Activated CD8-positive, alpha-beta T cell treated with anti-CD3 and anti-CD28 coated beads, Interleukin-2, amount 10 ng/mL, durations not matched to agents 7 days and 5 days (primary cell): ENCODE measurements at regions not wholly inside any gene's neighbourhood (a gene's known extent, or its start where the extent isn't known, plus 50 kb on each side); places are given as distances from the start of the nearest gene placed in this dataset.
"Not testable (repeated sequence)": the region's sequence is repeated elsewhere in the genome, so short reads cannot be mapped to it uniquely, and the experiment has no call there.

ENCODE experiments used
- ATAC-seq: fragments of 150-1000 bp; cut with Tn5 transposase; one replicate; pipeline ENCODE4 v1.10.0; 2021; ENCODE audit warnings: moderate library complexity
- CTCF ChIA-PET: fragments of 350-600 bp; sonication (Branson Sonifier 250); formaldehyde crosslinking; loops from one replicate; lab custom pipeline; 2021; ENCODE audit warnings: antibody characterized with exemption; lab: Charles Lee
- POLR2A ChIA-PET: fragments of 350-600 bp; sonication (Branson Sonifier 250); formaldehyde crosslinking; loops from one replicate; lab custom pipeline; 2021; ENCODE audit warnings: antibody characterized with exemption; lab: Charles Lee
- DNase-seq: peaks from one replicate; pipeline ENCODE4 v3.0.0-alpha.2; 2020
- H3K27ac Mint-ChIP-seq: one replicate; pipeline ENCODE4 v1.8.0; 2021; ENCODE audit warnings: mild to moderate bottlenecking, mixed read lengths
- H3K27me3 Mint-ChIP-seq: one replicate; pipeline ENCODE4 v1.8.0; 2021; ENCODE audit warnings: low read depth, mixed read lengths
- H3K36me3 Mint-ChIP-seq: one replicate; pipeline ENCODE4 v1.8.0; 2021; ENCODE audit warnings: low read depth, mixed read lengths
- H3K4me1 Mint-ChIP-seq: one replicate; pipeline ENCODE4 v1.8.0; 2021; ENCODE audit warnings: low read depth, mixed read lengths
- H3K4me3 Mint-ChIP-seq: one replicate; pipeline ENCODE4 v1.8.0; 2021; ENCODE audit warnings: mild to moderate bottlenecking, mixed read lengths
- H3K9me3 Mint-ChIP-seq: one replicate; pipeline ENCODE4 v1.8.0; 2022; ENCODE audit warnings: mixed read lengths; ENCODE audit not compliant: insufficient read depth

GRCh38 chr11:134856056-134856971, 444.3 kb upstream of the B3GAT1 start:
- H3K9me3 Mint-ChIP-seq = no peaks in the 10 kb centered on the region
- H3K27me3 Mint-ChIP-seq = peaks cover 2% of the 10 kb centered on the region
- H3K4me1 Mint-ChIP-seq = no peaks in the 10 kb centered on the region
- ATAC-seq = no peak
- DNase-seq = no peak
- ChIA-PET POLR2A (no interaction called here), CTCF (no interaction called here)
- no peak overlapping the region for H3K4me3 Mint-ChIP-seq
- H3K36me3 Mint-ChIP-seq = no peaks in the 10 kb centered on the region
- no peak overlapping the region for H3K27ac Mint-ChIP-seq

GRCh38 chr11:134853992-134854991, 442.2 kb upstream of the B3GAT1 start:
- no peak overlapping the region for H3K4me3 Mint-ChIP-seq
- ChIA-PET POLR2A (no interaction called here), CTCF (interaction anchor here (0.6 kb wide), 1 partner anchor 15 kb away, joined by 3 read pairs; no protein-coding TSS in a partner anchor)
- peaks cover 4% of the 10 kb centered on the region for H3K27me3 Mint-ChIP-seq
- no peak for DNase-seq
- H3K9me3 Mint-ChIP-seq = no peaks in the 10 kb centered on the region
- ATAC-seq = no peak
- no peak overlapping the region for H3K27ac Mint-ChIP-seq
- H3K4me1 Mint-ChIP-seq = no peaks in the 10 kb centered on the region
- H3K36me3 Mint-ChIP-seq = no peaks in the 10 kb centered on the region

DNA sequence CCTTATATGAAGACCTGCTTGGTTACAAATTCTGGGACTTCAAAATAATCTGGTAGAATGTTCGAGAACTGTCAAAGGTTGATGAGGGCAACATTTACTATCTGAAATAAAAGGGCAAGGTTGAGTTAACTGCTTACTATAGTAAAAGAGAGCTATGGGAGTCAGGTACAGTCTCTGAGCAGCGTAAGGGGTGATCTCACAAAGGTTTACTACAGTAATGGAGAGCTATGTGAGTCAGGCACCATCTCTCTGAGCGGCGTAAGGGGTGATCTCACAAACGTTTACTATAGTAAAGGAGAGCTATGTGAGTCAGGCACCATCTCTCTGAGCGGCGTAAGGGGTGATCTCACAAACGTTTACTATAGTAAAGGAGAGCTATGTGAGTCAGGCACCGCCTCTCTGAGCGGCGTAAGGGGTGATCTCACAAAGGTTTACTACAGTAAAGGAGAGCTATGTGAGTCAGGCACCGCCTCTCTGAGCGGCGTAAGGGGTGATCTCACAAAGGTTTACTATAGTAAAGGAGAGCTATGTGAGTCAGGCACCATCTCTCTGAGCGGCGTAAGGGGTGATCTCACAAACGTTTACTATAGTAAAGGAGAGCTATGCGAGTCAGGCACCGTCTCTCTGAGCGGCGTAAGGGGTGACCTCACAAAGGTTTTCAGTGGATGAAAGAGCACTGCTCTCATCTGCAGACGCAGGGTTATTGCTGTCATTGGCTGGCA, 439.6 kb upstream of the B3GAT1 start:
- H3K4me1 Mint-ChIP-seq, DNase-seq, H3K4me3 Mint-ChIP-seq, H3K27ac Mint-ChIP-seq, CTCF ChIA-PET, ATAC-seq, H3K36me3 Mint-ChIP-seq, POLR2A ChIA-PET, H3K9me3 Mint-ChIP-seq, H3K27me3 Mint-ChIP-seq: not testable (repeated sequence)

- H3K27me3 Mint-ChIP-seq = peaks cover 4% of the 10 kb centered on the region
- CTCF ChIA-PET = no interaction called here
- H3K36me3 Mint-ChIP-seq = no peaks in the 10 kb centered on the region
- ATAC-seq (no peak), DNase-seq (no peak)
- no peak overlapping the region for H3K4me3 Mint-ChIP-seq
- no peaks in the 10 kb centered on the region for H3K4me1 Mint-ChIP-seq
- H3K9me3 Mint-ChIP-seq = no peaks in the 10 kb centered on the region
- POLR2A ChIA-PET = no interaction called here
- no peak overlapping the region for H3K27ac Mint-ChIP-seq
Observed at GRCh38 chr11:134850566-134850965, 438.5 kb upstream of the B3GAT1 start.

GRCh38 chr11:134849833-134850232, 437.8 kb upstream of the B3GAT1 start:
- DNase-seq (peak; percentile 3), ATAC-seq (no peak)
- ChIA-PET POLR2A (no interaction called here), CTCF (no interaction called here)
- no peaks in the 10 kb centered on the region for H3K4me1 Mint-ChIP-seq
- no peak overlapping the region for H3K4me3 Mint-ChIP-seq
- H3K27ac Mint-ChIP-seq = no peak overlapping the region
- no peaks in the 10 kb centered on the region for H3K9me3 Mint-ChIP-seq
- H3K27me3 Mint-ChIP-seq = peaks cover 4% of the 10 kb centered on the region
- no peaks in the 10 kb centered on the region for H3K36me3 Mint-ChIP-seq

- CTCF ChIA-PET = no interaction called here
- Mint-ChIP-seq H3K27ac (no peak overlapping the region), H3K4me3 (no peak overlapping the region), H3K9me3 (no peaks in the 10 kb centered on the region), H3K27me3 (peaks cover 2% of the 10 kb centered on the region), H3K36me3 (no peaks in the 10 kb centered on the region), H3K4me1 (no peaks in the 10 kb centered on the region)
- DNase-seq (peak; percentile 5), ATAC-seq (no peak)
- POLR2A ChIA-PET = no interaction called here
Observed at GRCh38 chr11:134847083-134847715, 435.2 kb upstream of the B3GAT1 start.

DNA sequence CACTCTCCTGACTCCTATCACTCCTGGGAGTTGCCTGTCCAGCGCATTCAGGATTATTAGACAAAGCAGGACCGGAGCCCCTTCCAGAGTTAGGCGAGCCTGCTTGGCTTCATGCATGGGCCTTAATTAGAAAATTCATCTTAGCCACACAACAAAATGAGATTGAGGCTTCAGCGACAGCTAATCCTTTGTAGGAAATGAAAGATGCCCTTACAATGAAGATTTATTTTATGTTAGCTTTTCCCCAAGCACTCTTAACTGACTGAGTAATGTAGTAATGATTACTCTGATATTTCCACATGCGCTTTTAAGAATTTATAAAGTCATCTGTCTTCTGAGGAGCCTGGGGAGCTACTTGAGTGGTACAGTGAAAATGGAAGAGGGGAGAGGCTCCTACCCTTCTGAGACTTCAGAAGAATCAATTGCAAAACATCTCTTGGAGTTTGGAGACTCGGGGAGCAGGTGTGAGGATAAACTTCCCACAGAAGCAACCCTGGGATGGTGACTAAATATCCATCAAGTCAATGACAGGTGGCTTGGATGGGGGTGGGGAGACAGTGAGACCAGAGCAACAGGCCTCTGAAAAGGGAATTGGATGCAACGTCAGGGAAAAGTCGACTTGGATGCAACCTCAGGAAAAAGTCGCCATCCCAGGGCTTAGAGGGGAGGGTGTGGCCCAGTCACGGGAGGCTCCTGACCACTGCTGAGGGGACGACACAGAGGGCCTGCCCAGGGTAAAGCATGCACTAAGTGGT, 434.5 kb upstream of the B3GAT1 start:
- Mint-ChIP-seq H3K27ac (no peak overlapping the region), H3K36me3 (no peaks in the 10 kb centered on the region), H3K9me3 (no peaks in the 10 kb centered on the region), H3K4me1 (no peaks in the 10 kb centered on the region), H3K27me3 (peaks cover 2% of the 10 kb centered on the region), H3K4me3 (no peak overlapping the region)
- ChIA-PET POLR2A (no interaction called here), CTCF (no interaction called here)
- no peak for ATAC-seq
- no peak for DNase-seq

DNA sequence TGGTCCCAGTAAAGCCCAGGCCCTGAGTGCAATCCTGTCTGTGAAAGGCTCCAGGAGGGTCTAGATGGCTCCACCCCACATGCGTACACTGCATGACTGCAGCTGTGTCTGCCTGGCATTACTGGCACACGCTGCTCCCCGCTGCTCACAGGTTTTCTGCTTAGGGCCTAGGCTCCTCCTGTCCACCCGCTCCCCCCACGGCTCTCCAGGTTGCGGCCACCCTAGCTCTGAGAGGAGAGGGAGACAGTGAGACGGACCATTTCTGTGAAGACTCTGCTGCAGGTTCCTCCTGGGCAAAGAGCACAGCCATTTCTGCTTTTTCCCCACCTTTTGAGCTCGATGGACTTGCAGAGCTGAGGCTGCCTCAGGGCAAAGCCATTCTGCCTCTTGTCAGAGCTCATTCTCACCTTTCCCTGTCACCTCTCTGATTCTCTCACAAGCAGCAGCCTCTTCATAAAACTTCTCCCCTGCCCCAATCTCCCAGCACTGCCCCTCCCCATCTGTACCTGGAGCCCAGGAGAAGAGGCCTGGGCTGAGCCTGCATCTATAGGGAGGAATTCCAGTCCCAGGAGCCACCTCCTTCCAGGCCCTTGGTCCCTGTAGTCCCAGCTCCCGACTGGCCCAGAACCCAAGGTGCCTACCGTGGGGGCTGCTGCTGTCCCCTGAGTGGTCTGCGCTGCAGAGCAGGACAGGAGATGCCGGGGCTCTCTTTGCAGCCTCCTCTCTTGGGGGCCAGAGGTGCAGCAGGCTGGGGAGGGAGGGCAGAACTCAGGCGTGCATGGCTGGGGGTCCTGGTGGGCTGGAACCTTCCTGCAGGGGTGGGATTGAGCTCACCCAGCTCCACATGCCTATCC, 433.7 kb upstream of the B3GAT1 start:
- ATAC-seq (no peak), DNase-seq (peak; percentile 4)
- no peak overlapping the region for H3K4me3 Mint-ChIP-seq
- ChIA-PET CTCF (no interaction called here), POLR2A (no interaction called here)
- H3K4me1 Mint-ChIP-seq = no peaks in the 10 kb centered on the region
- no peaks in the 10 kb centered on the region for H3K9me3 Mint-ChIP-seq
- peaks cover 2% of the 10 kb centered on the region for H3K27me3 Mint-ChIP-seq
- no peak overlapping the region for H3K27ac Mint-ChIP-seq
- no peaks in the 10 kb centered on the region for H3K36me3 Mint-ChIP-seq

DNA sequence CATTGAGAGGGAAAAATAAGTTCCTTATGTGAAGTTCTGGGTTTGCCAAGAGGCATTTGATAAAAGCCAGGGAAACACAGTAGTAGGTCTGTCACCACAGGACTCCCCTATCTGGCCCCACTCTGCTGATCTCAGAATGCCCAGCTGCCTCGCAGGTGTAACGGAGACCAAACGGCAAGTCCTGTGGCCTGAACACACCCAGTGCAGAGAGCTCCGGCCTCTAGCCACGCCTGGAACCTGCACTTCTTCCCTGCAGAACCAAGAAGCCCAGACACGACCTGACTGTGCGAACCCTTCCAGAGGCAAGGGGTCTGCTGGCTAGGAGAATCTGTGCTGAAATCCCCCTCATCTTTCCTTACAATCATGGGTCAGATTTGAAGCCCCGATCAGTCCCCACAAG, 432.8 kb upstream of the B3GAT1 start:
- Mint-ChIP-seq H3K27me3 (no peaks in the 10 kb centered on the region), H3K4me3 (no peak overlapping the region), H3K4me1 (no peaks in the 10 kb centered on the region), H3K9me3 (no peaks in the 10 kb centered on the region), H3K36me3 (no peaks in the 10 kb centered on the region), H3K27ac (no peak overlapping the region)
- no peak for ATAC-seq
- CTCF ChIA-PET = no interaction called here
- DNase-seq = no peak
- POLR2A ChIA-PET = no interaction called here

DNA sequence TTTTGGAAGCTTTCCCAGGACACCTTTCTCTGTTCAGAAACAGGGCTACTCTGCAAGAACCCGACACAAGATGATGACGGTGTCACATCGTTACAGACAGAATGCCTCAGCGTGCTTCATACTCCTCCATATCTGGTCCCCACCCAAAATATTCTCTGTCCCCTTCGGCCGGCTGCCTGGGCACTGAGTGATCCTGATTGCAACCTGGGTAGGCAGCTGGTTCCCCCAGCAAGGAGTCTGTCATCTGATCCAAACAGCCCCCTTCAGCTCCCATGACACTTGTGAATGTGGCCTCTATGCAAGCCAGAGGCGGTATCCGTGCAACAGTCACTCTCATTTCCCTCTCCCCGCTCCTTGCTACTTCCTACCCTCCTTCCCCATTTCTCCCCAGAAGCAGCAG, 431.7 kb upstream of the B3GAT1 start:
- CTCF ChIA-PET = no interaction called here
- no peaks in the 10 kb centered on the region for H3K36me3 Mint-ChIP-seq
- H3K9me3 Mint-ChIP-seq = no peaks in the 10 kb centered on the region
- POLR2A ChIA-PET = no interaction called here
- H3K4me1 Mint-ChIP-seq = no peaks in the 10 kb centered on the region
- H3K27me3 Mint-ChIP-seq = no peaks in the 10 kb centered on the region
- no peak overlapping the region for H3K27ac Mint-ChIP-seq
- DNase-seq (no peak), ATAC-seq (no peak)
- H3K4me3 Mint-ChIP-seq = no peak overlapping the region
